HEK293T (cell line): ENCODE measurements at regions not wholly inside any gene's neighbourhood (a gene's known extent, or its start where the extent isn't known, plus 50 kb on each side); places are given as distances from the start of the nearest gene placed in this dataset.

Experiments used
- ARNT ChIP-seq: fragments of 450-650 bp; IDR thresholded peaks from 2 replicates; pipeline ENCODE4 v1.6.1; 2017; ENCODE audit warnings: mild to moderate bottlenecking
- FOXA1 ChIP-seq: fragments of 450-650 bp; IDR thresholded peaks from 2 replicates; pipeline ENCODE4 v1.6.1; 2016; ENCODE audit warnings: mild to moderate bottlenecking

GRCh38 chr21:15441060-15441493 lies 288.7 kb upstream of the USP25 start:
- no peak for TF ChIP-seq FOXA1
- no peak for TF ChIP-seq ARNT
